HL-60/S4 (cell line): ENCODE measurements at regions not wholly inside any gene's neighbourhood (a gene's known extent, or its start where the extent isn't known, plus 50 kb on each side); places are given as distances from the start of the nearest gene placed in this dataset.
"Not testable (repeated sequence)": the region's sequence is repeated elsewhere in the genome, so short reads cannot be mapped to it uniquely, and the experiment has no call there.

Source experiments
- in situ Hi-C: fragments of 300-500 bp; cut with MboI; formaldehyde crosslinking; loops from 2 replicates; pipeline ENCODE4 v1.14.3; 2022; ENCODE audit warnings: low sequenced_read_pairs

DNA sequence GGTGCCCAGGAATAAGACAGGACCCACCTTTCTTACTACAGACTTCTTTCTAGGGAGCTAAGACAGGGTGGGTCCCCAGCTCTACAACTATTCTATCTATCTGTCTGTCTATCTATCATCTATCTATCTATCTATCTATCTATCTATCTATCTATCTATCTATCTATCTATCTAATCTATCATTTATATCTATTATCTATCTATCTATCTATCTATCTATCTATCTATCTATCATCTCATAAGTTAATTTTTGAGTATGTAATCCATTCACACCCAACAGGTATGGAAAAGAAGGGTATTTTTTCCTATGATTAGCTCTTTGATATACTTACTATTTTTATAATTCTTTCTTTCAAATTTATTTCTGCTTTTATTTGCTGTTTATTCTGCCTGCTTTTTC, 55.9 kb downstream of the BAMBI start:
- in situ Hi-C loops, result no loop called here

DNA sequence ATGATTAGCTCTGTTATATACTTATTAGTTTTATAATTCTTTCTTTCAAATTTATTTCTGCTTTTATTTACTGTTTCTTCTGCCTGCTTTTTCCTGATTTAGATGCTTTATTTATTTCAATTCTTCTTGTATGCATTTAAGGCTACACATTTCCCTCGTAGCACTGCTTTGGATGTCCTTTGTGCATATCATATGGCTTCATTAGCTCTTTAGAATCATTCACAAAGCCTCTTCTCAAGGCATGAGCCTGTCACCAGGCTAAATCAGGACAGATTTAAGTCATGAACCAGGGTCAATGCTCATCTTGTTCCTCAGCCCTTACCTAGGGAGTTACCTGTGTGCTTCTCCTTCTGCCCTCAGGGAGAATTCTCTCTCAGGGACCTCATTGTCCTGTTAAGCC, 56.3 kb downstream of the BAMBI start:
- in situ Hi-C loops, result no loop called here

DNA sequence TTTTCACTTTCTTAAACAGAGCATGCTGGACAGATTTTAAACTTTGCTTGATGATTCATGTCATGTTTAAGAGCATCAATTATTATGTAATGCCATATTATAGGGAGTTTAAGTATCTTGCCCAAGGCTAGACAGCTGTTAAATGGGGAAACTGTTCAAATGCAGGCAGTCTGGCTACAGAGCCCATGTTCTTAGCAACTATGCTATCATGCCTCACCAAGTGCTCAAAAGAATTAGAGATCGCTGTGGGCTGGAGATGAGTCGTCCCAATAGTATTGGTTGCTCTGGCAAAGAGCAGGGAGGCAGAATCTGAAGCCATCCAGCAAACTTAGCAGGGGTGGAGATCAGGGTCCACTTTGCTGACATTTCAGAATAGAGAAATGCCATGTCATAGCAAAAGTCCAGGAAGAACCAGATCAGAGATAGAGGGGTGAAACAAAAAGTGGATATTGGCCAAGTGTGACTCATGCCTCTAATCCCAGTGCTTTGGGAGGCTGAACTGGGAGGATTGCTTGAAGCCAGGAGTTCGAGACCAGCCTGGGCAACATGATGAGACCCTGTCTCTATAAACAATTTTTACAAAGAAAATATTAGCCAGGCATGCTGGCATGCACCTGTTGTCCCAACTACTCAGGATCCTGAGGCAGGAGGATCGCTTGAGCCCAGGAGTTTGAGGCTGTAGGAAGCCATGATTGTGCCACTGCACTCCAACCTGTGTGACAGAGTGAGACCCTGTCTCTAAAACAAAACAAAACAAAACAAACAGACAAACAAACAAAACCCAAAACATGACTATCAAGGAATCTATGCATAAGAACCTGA, 57.8 kb downstream of the BAMBI start:
- in situ Hi-C loops, result no loop called here

DNA sequence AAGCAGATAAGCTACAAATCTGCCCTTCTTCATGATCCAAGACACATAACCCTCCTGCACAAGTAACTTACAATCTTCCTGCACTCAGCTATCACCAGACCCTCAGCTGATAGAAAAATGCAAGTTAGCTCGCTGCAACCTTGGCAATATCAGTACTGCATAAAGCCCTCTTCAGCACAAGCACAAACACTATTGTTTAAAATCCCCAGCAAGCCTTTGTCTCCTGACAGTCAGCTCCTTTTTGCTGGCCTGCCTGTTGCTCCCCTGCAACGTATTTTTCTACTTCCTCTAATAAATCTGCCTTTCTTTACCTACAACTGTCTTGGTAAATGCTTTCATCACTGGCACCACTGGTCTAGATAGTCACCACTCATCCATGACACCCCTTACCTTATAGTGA, 59.8 kb downstream of the BAMBI start:
- in situ Hi-C loops, result no loop called here

DNA sequence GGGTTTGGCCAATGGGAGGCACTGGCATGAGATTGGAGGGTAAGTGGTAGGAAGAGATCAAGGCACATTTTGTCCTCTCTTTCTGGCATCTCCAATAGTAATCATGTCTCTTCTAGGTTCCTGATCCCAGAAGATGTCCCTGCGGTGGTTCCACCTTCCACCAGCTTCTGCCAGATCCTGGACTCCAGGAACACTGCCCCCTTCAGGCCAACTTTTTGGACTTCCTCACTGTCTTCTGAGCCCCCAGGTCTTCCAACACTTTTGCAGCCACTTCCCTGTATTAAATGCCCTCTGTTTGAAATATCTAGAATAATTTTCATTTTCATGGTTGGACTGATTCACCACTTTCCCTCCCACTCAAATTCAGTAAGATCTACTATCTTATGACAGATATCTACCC, 60.9 kb downstream of the BAMBI start:
- in situ Hi-C loops, result no loop called here

DNA sequence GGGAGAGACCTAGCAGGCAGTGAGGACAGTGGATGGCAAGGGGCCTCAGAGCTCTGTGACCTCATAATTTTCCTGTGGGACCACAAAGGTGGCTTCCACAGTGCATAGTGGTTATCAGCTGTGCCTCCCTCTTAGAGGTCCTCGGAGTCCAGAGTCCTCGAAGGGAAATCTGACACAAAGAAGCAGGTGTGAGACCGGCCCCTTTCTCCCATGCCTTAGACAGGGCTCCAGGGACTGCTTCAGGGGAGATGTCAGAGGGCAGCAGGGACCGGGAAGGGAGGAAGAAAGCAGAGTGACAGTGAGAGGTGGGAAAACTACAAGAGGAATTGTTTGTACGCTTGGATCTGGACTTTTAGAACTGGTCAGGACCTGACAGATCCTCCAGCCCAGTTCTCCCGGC, 66.3 kb downstream of the BAMBI start:
- in situ Hi-C loops, result no loop called here

DNA sequence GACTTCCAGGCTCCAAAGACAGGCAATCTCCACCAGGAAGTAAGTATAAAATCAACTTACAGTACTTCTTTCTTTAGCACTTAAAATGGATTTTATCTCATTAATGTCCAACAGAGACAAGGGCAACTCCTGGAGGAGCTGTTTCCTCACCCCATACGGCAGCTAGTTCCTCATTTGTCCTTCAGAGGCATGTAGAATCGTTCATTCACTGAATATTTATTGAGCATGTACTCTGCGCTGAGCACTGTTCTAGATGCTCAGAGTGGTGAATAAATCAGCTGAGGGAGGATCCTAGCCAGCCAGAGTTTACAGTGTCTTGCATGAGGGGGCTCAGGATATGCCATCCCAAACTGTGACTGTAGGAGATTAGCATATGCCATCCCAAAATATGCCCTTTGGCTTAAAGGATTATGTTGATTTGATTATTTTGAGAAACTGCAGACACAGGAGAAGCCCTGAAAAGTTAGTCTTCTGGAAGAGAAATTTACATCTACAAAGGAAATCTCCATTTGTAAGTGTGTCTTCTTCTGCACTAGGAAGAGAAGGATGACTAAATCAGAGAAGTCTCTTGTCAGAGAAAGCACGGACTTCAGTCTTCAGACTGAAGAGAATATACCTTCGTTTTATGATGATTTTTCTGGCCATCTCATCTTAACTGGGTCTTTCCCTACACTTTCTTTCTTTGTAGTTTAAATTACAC, 66.9 kb downstream of the BAMBI start:
- in situ Hi-C loops, result no loop called here

DNA sequence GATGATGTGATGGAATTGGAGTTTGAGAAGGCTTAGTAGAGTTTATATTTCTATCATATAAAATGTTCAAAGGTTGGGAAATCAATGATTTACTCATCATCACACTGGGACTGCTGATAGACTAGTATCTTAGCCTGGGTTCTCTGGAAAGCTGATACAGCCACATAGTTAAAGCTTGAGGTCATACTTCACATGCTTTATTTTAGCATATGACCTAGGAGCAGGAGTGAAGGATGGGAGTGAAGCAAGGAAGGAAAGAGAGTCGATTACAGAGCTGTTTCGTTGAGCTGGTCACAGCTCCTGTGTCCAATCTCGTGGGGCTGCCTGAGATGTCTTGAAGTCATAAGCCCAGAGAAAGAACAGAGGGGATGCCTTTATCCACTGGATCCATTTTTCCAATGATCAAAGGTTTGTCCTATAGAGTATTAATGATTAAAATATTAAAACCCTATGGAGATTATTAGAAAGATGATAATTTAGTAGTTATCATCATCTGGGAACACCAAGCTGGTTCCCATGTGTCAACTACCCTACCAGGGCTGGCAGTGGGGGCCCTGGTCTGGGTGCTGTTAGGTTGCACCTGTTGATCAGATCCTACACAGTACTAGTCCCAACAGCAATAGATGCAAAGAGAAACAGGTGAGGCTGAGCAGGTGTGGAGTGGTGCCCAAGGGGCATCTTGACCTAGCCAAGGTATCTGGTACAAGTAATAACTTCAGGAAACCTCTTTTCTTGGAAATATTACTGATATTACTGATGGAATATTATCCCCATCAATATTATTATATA, 77.8 kb downstream of the BAMBI start:
- in situ Hi-C loops, result no loop called here

DNA sequence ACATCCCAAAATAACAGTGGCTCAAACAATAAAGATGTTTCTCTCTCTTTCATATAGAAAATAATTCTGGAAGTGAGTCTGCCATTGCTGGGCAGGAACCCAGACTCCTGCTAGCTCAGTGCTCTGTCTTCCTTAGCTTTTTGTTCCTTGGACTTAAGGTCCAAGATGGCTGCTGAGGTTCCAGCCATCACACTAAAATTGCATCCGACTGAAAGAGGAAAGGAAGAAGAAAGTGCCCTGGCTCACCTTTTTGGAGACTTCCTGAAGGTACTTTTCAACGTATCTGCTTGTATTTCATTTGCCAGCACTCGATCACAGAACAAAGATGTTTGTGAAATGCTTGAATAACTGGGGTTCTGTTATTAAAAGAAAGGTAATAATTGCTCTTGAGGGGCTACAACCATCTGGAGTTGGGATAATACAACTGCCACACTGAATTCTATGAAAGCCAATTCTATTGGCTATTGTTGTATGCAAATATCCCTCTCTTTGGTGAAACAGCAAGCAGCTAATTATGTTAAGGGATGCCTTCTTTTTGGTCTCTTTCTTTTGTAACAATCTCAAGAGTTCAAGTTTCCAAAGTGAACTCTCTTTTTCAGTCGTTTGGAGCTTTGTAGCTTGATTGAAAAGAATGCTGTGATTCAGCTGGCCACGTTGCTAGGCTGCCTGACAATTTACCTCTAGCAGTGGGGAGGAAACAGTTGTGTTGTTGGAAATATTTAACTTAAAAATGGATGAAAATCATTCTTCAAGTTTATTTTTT, 83.9 kb downstream of the BAMBI start:
- in situ Hi-C loops, result no loop called here

DNA sequence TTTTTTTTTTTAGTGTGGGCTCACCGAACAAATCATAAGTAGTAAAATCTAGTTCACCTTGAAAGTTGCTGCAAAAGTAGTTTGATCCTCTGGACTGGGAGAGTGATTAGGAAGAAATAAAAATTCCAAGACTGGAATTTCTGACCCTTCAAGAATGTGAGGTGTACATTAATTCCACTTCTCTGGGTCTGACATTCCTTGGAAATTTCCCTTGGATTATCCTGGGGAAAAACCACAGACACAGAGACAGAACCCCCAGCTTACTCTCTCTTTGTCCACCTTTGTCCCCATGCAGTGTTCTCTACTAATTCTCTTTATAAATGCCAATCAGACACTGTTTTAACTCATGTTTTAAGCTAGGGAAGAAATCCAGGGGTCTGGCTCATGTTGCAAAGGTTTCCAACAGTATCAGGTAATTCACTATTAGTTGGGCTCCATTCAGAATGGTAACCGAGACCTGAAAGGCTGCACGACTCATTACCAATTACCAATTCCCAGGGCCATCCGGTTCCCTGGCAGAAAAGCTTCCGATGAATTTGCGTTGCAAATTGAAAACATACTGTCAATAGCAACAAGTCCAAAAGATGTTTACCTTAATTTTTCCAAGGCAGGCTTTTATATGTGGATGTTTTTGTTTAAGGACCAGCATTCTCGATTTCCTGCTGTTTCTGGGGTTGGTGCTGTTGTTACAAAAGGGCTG, 86.3 kb downstream of the BAMBI start:
- in situ Hi-C loops, result no loop called here

DNA sequence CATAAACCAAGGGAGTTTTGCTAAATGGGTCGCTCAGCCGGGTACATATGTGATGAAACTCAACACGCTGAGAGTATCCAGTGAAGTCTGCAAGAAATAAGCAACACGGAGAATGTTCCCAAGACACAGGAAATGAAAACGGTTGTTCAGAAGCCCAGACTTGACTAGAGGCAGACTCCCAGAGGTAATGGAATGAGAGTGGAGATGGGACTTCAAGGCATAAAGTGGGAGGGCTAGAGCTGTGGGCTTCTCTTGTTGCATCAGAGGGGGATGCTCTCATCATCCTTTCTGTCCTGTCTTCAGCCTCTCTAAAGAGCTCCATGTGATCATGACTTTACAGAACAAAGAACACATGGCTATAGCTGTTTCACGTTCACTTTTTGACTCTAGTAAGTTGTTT, 88.3 kb downstream of the BAMBI start:
- in situ Hi-C loops, result no loop called here

DNA sequence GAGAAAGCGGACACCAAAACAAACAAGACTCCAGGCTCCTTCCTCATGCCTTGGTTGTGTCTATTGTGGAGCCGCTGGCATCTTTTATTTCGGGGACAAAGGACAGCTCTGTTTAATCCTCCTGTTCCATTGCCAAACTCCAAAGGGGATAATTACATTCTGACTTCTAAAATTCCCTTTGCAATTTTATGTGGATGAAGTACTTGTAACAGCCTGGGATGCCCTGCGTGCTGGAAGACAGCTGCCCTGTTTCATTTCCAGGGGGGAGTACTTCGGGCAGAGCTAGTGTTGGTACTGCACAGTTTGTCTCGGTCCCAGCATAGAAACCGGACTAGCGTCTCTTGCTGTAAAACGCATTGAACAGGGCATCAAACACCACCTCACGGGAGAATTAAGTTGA, 90.9 kb downstream of the BAMBI start:
- in situ Hi-C loops, result no loop called here

DNA sequence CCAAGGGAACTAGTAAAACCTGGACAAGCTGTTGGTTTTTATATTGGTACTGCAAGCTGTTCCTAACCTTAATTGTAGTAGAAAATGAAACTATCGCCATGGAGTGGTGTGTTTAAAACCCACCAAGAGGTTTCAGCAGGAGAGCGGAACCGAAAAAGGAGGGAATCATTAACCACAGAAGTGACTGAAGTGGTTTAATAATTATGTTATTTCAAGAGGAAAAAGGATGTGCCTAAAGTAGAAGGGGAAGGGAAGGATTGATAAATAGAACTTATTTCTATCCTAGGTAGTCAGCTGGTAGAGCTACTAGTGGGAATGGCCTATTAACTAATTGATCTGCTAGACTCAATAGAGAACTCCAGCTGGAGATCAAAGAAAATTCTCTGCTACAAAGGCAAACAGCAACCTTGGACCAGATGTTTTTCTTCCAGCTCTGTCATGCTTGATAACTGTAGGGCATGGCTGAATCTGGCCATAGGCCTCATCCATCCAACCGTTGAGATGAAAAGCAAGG, 91.8 kb downstream of the BAMBI start:
- in situ Hi-C loops, result no loop called here

DNA sequence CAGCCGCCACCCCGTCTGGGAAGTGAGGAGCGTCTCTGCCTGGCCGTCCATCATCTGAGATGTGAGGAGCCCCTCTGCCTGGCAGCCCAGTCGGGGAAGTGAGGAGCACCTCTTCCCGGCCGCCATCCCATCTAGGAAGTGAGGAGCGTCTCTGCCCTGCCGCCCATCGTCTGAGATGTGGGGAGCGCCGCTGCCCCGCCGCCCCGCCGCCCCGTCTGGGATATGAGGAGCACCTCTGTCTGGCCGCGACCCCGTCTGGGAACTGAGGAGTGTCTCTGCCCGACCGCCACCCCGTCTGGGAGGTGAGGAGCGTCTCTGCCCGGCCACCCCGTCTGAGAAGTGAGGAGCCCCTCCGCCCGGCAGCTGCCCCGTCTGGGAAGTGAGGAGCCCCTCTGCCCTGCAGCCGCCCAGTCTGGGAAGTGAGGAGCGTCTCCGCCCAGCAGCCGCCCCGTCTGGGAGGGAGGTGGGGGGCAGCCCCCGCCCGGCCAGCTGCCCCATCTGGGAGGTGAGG, 94.3 kb downstream of the BAMBI start:
- in situ Hi-C loops, result not testable (repeated sequence)

DNA sequence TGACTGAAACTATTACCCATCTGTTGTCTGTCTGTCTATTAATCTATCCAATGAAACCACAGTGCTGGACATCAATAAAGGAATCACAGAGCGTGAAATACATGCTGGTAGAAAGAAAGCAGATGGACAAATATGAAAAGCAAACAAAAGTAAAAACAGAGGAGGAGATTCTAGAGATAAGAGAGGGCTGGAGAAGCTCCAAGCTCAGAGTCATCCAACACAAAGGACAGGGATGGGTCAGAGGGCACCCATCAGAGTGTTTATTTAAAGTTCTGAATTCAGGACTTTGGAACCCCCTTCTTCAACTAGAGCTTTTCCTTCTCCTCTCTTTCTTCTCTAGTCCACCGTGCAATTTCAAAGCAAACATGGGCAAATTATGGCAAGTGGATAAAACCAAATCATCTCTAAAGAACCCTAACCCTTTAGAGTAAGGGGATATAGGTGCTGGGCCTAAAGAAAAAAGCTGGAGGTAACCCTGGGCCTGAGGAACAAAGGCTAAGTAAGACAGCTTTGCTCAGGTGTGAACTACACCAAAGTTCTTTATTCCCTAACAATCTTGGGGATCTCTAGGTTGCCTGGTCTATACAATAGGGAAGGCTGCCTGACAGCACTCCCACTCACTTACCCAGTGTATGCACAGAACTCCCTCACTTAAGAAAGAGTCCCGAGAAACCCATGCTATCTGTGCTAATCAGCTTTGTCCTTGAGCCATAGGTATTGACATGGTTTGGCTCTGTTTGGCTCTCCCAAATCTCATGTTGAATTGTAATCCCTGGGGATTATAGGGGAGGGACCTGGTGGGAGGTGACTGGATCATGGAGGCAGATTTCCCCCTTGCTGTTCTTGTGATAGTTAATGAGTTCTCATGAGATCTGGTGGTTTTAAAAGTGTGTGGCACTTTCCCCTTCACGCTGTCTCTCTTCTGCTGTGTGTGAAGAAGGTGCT, 97.0 kb downstream of the BAMBI start:
- in situ Hi-C loops, result no loop called here

DNA sequence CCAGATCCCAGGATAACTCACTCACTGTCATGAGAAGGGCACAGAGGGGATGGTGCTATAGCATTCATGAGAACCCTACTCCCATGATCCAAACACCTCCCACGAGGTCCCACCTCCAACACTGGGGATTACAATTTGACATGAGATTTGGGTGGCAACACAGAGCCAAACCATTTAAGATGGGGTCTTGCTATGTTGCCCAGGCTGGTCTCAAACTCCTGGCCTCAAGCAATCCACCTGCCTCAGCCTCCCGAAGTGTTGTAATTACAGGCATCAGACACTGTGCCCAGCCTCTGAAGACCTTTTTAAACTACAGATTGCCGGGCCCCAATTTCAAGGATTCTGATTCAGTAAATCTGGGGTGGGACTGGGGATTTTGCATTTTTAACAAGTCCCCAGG, 98.5 kb downstream of the BAMBI start:
- in situ Hi-C loops, result no loop called here

DNA sequence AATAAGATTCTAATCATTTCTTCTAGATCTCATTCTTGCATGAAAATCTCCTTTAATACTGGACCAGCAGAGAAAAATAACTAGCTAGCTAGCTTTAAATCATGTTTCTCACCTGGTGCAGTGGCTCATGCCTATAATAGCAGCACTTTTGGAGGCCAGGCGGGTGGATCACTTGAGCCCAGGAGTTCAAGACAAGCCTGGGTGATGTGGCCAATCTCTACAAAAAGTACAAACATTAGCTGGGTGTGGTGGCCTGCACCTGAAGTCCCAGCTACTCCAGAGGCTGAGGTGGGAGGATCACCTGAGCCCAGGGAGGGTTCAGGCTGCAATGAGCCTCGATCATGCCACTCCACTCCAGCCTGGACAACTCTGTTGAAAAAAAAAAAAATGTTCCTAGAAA, 99.2 kb downstream of the BAMBI start:
- in situ Hi-C loops, result no loop called here

DNA sequence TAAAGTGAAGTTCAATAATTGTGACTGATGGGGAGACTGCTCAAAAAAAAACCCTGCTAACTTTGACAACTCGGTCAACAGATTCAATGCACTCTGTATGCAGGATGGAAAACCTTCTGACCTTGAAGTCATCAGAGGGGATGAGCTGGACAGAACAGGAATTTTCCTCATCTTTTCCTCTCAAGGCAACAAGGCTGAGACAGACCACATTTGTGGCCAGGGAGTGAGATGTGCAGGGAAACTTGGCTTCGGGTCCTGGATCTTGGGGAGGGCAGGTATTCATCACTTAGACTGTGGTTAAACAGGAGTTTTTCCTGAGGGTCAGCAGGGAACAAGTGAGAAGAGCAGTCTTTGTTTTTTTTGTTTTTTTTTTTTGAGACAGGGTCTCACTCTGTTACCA, 100.6 kb downstream of the BAMBI start:
- in situ Hi-C loops, result no loop called here

DNA sequence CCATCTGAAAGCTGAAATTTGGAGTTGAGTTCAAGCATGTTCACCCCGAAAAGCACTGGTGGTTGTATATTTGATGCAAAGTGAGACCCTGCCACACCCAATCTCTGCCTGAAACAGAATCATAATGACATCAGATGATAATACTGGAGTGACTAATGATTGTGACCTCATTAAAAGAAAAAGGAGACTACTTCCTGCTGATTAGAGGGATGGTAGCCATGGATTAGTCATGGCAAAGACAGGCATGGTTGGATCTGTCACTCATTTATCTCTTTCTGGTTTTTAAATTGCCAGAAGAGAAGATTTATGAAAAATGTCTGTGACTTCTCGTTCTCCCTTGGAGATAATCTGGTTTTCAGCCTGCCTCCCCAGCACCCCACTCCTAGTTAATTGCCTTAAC, 101.2 kb downstream of the BAMBI start:
- in situ Hi-C loops, result no loop called here
